HFF-Myc (cell line): ENCODE measurements at regions not wholly inside any gene's neighbourhood (a gene's known extent, or its start where the extent isn't known, plus 50 kb on each side); places are given as distances from the start of the nearest gene placed in this dataset.

ENCODE experiments used
- DNase-seq: peaks from one replicate; pipeline ENCODE4 v3.0.0-alpha.2; 2011; ENCODE audit warnings: low read depth; ENCODE audit errors: extremely low read depth
- H3K4me3 ChIP-seq: replicated peaks from 2 replicates; pipeline ENCODE4 v1.5.1; 2011; ENCODE audit warnings: low read depth, mild to moderate bottlenecking, control low read depth, low read length
- CTCF ChIP-seq: IDR thresholded peaks from 2 replicates; pipeline ENCODE4 v1.5.1; 2012; ENCODE audit warnings: mild to moderate bottlenecking, low read depth, low read length, control low read depth; ENCODE audit errors: missing control alignments

GRCh38 chr12:94805749-94806529, 155.6 kb upstream of the TMCC3 start:
- TF ChIP-seq CTCF: no peak
- H3K4me3 ChIP-seq: no peak overlapping the region
- DNase-seq: no peak

GRCh38 chr12:94803939-94804338, 153.6 kb upstream of the TMCC3 start:
- no peak for DNase-seq
- H3K4me3 ChIP-seq: no peak overlapping the region
- no peak for TF ChIP-seq CTCF

DNA sequence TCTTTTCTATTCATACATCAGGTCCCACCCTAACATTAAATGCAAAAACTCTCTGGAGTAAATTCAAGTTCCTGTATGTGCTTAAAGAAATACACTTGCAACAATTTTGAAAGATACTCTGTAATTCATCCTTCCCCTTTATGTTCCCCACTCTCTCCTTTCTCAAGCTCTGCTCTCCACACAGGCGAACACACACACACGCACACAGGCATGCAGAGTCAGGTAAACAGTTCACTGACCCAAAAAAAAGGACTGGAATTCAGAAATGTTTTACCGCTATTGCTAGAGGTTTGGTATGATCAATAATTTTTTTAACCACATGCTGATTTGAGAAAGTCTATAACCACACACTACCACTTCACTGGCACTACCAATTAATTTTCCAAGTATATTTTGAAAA, 152.4 kb upstream of the TMCC3 start:
- no peak overlapping the region for H3K4me3 ChIP-seq
- no peak for DNase-seq
- TF ChIP-seq CTCF: no peak

DNA sequence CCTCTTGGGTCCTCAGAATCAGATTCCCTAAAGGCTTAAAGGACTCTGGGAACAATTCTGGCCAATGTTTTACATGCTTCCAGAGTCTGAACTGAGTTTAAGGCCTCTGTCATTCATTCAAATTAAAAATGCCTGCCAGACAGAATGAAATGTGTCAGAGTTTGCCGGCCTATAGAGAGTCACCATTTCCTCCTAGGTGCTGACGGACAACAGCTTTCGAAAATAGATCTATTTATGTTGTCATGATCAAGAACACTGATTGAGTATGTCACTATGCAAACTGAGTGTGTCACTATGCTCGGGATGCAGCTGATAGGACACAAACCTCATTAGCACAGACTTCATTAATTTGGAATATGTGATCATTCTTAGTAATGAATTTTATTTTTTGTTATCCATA, 151.4 kb upstream of the TMCC3 start:
- no peak for DNase-seq
- H3K4me3 ChIP-seq: no peak overlapping the region
- no peak for TF ChIP-seq CTCF

- no peak for TF ChIP-seq CTCF
- no peak for DNase-seq
- no peak overlapping the region for H3K4me3 ChIP-seq
Observed at GRCh38 chr12:94799136-94799535, 148.8 kb upstream of the TMCC3 start.

DNA sequence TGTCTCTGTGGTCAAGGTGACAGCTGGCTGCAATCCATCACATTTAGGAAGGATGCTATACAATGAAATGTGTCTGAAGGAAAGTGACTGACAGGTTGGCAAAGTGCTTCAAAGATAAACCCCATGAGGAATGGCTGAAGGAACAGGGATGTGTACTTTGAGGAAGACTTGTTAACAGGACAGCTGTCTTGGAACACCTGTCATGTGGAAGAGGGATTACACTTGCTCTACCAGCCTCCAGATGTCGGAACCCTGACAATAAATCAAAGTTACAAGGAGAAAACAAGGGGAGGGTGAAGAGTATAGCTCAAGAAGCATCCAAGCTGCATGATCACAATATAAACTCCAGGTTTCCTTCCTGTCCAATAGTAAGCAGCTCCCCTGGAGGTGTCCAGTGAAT, 147.8 kb upstream of the TMCC3 start:
- no peak overlapping the region for H3K4me3 ChIP-seq
- DNase-seq: no peak

More for the DNA sequence above, 147.8 kb upstream of the TMCC3 start:
- no peak for TF ChIP-seq CTCF
